GM21381 (cell line): ENCODE measurements at regions not wholly inside any gene's neighbourhood (a gene's known extent, or its start where the extent isn't known, plus 50 kb on each side); places are given as distances from the start of the nearest gene placed in this dataset.
"Not testable (repeated sequence)": the region's sequence is repeated elsewhere in the genome, so short reads cannot be mapped to it uniquely, and the experiment has no call there.

Source experiments
- ATAC-seq: cut with Tn5 transposase; IDR thresholded peaks from one replicate; pipeline ENCODE4 v1.9.1; 2021; ENCODE audit warnings: mild to moderate bottlenecking, moderate library complexity; ENCODE audit not compliant: unreplicated experiment

GRCh38 chr5:87127956-87128687, 139.6 kb upstream of the RASA1 start:
- ATAC-seq: no peak

GRCh38 chr5:87129046-87129445, 138.6 kb upstream of the RASA1 start:
- ATAC-seq: no peak

DNA sequence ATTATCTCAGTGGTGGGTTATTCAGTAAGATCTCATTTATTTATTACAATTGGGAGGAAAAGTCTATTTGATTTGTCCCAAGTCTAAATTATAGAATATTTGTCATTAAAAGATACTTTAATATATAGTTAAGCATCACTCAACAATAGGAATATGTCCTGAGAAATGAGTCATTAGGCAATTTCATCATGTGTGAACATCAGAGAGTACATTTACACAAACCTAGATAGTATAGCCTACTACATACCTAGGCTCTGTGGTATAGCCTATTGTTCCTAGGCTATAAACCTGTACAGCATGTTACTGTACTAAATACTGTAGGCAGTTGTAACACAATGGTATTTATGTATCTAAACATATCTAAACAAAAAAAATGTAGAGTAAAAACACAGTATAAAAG, 135.0 kb upstream of the RASA1 start:
- ATAC-seq: no peak

DNA sequence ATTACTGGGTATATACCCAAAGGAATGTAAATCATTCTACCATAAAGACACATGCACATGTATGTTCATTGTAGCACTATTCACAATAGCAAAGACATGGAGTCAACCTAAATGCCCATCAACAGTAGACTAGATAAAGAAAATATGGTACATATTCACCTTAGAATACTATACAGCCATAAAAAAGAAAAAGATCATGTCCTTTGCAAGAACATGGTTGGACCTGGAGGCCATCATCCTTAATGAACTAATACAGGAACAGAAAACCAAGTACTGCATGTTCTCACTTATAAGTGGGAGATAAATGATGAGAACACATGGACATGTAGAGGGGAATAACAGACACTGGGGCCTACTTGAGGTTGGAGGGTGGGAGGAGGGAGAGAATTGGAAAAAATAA, 133.2 kb upstream of the RASA1 start:
- ATAC-seq: not testable (repeated sequence)

DNA sequence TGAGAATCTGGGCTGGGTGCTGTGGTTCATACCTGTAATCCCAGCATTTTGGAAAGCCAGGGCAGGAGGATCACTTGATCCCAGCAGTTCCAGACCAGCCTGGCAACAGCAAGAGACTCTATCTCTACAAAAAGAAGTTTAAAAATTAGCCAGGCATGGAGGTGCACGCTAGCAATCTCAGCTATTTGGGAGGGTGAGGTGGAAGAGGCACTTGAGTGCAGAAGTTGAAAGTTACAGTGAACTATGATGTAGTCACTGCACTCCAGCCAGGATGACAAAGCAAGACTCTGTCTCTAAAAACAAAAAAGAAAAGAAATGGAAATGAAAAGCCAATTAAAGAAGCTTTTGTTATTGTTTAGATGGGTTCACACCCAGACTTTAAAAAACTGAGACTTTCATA, 131.6 kb upstream of the RASA1 start:
- no peak for ATAC-seq

DNA sequence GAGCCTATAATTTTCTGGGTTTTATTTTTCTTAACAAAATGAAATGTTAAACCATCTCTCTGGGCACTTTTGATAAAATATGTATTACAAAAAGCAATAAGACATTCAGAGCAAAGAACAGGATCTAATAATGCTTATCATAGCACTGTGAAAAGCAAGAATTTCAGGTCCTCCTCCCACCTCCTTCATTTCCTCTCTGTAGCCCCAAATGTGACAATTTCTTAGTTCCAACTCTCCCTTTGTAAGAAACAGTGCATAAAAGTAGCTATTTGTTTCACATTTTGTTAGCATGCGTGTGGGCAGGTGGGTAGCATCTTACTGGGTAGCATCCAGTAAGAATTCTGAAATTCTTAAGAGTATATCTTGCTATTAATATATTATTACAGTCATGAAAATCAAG, 130.9 kb upstream of the RASA1 start:
- ATAC-seq: no peak

GRCh38 chr5:87137283-87137682, 130.4 kb upstream of the RASA1 start:
- no peak for ATAC-seq

DNA sequence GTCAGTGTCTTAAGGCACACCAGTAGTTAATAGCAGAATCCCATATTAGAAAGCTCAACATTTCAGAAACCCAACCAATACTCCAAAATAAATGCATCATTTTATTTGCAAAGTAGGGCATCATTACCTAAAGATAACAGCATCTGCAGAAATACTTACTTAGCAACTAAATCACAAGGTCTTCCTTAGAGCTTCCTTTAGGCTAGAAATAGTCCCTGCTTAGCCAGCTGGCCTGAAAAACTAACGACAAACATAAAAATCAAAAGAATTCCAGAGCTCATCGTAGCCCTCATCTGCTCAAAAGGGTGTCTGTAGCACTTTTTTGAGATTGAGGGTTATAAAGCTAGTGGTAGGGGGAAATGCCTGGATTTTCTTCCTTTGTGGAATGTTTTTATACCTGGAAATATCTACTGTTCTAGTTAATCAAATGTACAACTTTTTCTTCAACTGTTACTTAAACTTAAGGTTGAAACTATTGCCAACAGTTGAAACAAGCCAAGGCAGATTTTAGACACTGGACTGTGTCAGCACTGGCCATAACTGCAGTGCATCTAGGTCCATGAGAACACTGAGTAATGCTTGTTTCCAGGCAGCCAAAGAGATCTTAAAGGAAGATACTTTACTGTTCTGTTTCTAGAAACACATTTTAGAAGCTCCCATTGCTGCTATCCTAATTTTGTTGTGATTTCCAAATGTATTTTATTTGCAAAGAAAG, 129.4 kb upstream of the RASA1 start:
- ATAC-seq: no peak

DNA sequence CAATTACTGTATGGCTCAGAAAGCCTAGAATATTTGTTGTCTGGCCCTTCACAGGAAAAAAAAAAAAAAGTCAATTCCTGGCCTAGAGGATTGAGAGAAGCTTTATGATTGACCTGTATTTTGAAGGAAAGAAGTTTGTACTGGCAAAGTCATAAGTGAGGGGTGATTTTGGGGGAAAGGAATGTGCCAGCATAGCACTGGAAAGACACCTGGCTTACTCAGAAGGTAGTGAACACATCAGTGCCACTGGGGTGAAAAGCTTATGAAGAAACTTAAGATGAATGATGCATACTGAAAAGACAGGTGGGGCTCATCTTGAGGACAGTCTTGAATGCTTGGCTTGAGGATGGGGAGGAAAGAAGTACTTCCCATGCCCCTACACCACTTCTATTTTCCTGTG, 127.9 kb upstream of the RASA1 start:
- ATAC-seq: no peak

- ATAC-seq: no peak
Measured at GRCh38 chr5:87141544-87141943, 126.1 kb upstream of the RASA1 start.

DNA sequence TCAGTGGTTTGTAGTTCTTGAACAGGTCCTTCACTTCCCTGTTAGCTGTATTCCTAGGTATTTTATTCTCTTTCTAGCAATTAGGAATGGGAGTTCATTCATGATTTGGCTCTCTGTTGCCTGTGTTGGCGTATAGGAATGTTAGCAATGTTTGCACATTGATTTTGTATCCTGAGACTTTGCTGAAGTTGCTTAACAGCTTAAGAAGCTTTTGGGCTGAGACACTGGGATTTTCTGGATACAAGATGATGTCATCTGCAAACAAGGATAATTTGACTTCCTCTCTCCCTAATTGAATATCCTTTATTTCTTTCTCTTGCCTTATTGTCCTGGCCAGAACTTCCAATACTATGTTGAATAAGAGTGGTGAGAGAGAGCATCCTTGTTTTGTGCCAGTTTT, 121.8 kb upstream of the RASA1 start:
- not testable (repeated sequence) for ATAC-seq

- no peak for ATAC-seq
Measured at GRCh38 chr5:87147441-87147840, 120.2 kb upstream of the RASA1 start.

DNA sequence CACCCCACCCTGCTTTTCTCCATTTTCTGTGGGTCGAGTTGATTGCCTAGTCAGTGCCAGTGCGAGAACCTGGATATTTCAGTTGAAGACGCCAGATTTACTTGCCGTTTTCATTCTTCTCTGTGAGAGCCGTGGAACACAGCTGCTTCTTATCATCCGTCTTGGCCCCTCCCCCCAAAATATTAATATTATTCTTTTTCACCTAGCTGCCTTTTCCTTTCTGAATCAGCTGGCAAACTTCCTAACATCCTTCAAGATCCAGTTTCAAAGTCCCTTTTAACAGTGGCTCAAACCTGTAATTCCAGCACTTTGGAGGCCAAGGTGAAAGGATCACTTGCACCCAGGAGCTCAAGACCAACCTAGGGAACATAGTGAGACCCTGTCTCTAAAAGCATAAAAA, 117.1 kb upstream of the RASA1 start:
- ATAC-seq: no peak

- no peak for ATAC-seq
Measured at GRCh38 chr5:87151547-87151946, 116.1 kb upstream of the RASA1 start.

- ATAC-seq: no peak
Measured at GRCh38 chr5:87152886-87153285, 114.8 kb upstream of the RASA1 start.

GRCh38 chr5:87154191-87154590, 113.5 kb upstream of the RASA1 start:
- ATAC-seq: no peak

GRCh38 chr5:87155106-87155505, 112.6 kb upstream of the RASA1 start:
- ATAC-seq: no peak

- ATAC-seq: no peak
Measured at GRCh38 chr5:87156631-87157030, 111.1 kb upstream of the RASA1 start.

DNA sequence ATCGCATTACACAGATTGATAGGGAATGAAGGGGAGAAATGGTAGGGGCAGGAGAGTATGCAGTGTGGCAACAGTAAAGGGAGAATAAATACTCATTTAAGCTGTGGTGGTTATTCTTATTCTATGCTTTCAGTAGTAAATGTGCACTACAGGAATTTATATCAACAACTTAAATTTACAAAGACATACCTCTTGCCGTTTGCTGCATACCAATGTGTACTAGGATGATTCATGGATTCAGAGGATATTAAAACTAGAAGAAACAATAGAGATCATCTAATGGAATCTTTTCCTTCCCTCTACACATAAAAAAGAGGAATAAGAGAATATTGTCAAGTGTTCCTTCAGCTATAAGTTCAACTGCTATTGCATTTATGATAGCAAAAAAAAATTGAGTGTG, 103.3 kb upstream of the RASA1 start:
- ATAC-seq: no peak

DNA sequence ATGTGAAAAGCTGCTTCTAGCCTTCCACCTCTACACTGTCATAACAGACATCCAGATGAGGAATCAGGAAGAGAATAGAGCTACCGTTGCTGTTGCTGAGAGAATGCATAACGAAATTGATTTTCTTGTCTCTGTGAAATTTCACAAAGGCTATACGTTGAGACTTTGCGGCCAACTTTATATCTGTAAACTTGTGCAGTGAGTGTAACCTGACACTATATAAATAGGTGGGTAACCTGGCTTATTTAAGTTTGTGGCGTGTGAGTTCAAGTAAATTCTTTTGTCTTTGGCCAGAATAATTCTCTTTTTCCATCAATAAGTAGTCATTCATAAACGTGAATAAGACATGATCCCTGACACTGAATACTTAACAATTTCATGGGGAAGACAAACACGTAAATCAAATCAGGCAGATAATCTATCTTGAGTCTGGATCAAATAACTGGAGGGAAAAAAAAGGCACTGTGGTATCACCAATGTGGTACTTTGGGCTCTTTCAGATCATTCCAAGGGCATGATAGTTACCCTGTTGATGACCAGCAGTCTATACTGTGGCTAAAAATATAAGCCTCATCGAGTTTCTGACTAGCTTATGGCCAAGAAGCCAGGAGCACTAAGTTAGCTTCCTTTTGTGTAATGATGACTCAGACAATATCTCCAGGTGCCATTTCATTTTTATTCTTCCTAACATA, 98.2 kb upstream of the RASA1 start:
- no peak for ATAC-seq

DNA sequence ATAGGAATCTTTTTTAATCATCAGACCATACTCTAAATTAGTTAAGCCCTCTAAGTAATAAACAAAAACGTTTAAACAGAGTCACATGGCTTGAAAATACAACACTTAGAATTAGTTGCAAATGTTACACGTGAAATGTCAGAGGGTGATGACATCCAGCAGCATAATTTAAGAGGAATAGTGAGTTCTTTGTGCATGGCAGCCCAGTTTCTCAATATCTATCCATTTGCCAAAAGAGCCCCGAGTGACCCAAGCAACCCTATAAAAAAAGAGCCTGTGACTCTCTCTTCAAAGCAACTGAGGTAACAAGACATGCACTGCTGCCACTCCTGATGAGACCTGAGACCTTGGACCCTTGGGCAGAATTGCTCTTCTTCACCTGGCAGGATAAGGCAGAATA, 96.9 kb upstream of the RASA1 start:
- no peak for ATAC-seq

- ATAC-seq: no peak
Measured at GRCh38 chr5:87182649-87183048, 85.0 kb upstream of the RASA1 start.
